Endodermal cell (in vitro differentiated cells): ENCODE measurements at regions not wholly inside any gene's neighbourhood (a gene's known extent, or its start where the extent isn't known, plus 50 kb on each side); places are given as distances from the start of the nearest gene placed in this dataset.
"Not testable (repeated sequence)": the region's sequence is repeated elsewhere in the genome, so short reads cannot be mapped to it uniquely, and the experiment has no call there.

Experiments
- DNase-seq: peaks from one replicate; pipeline ENCODE4 v3.0.0-alpha.2; 2017
- H3K27ac ChIP-seq: 2 replicates; pipeline ENCODE4 v1.5.1; 2013; ENCODE audit warnings: mild to moderate bottlenecking, low read depth, low read length, moderate library complexity
- H3K27me3 ChIP-seq: 2 replicates; pipeline ENCODE4 v1.6.1; 2013; ENCODE audit warnings: mild to moderate bottlenecking, low read length, moderate library complexity; ENCODE audit not compliant: insufficient read depth, control insufficient read depth, poor library complexity, severe bottlenecking
- H3K36me3 ChIP-seq: 2 replicates; pipeline ENCODE4 v1.7.0; 2013; ENCODE audit warnings: mild to moderate bottlenecking, low read length, moderate library complexity; ENCODE audit not compliant: control insufficient read depth, insufficient read depth
- H3K4me1 ChIP-seq: one replicate; pipeline ENCODE4 v1.7.0; 2013; ENCODE audit warnings: low read length; ENCODE audit not compliant: control insufficient read depth, insufficient read depth
- H3K4me3 ChIP-seq: 2 replicates; pipeline ENCODE4 v1.5.1; 2013; ENCODE audit warnings: mild to moderate bottlenecking, low read length, moderate library complexity
- H3K9ac ChIP-seq: 2 replicates; pipeline ENCODE4 v1.6.1; 2013; ENCODE audit warnings: mild to moderate bottlenecking, low read length, moderate library complexity; ENCODE audit not compliant: poor library complexity, severe bottlenecking; ENCODE audit errors: extremely low read depth
- H3K9me3 ChIP-seq: 2 replicates; pipeline ENCODE4 v1.6.1; 2013; ENCODE audit warnings: mild to moderate bottlenecking, low read length, moderate library complexity; ENCODE audit not compliant: control insufficient read depth
- H3K27ac Mint-ChIP-seq: 2 replicates; pipeline ENCODE4 v1.8.0; 2020; ENCODE audit warnings: mixed read lengths
- H3K27me3 Mint-ChIP-seq: 2 replicates; pipeline ENCODE4 v1.8.0; 2021; ENCODE audit warnings: mild to moderate bottlenecking, mixed read lengths; ENCODE audit not compliant: insufficient read depth
- H3K36me3 Mint-ChIP-seq: 2 replicates; pipeline ENCODE4 v1.8.0; 2020; ENCODE audit warnings: low read depth, mixed read lengths
- H3K4me1 Mint-ChIP-seq: 2 replicates; pipeline ENCODE4 v1.8.0; 2020; ENCODE audit warnings: mixed read lengths
- H3K4me3 Mint-ChIP-seq: 2 replicates; pipeline ENCODE4 v1.8.0; 2020; ENCODE audit warnings: mild to moderate bottlenecking, moderate library complexity, mixed read lengths
- H3K9me3 Mint-ChIP-seq: 2 replicates; pipeline ENCODE4 v1.8.0; 2020; ENCODE audit warnings: mild to moderate bottlenecking, mixed read lengths
- WGBS, 2 experiments: methylation state at CpG; one replicate each; pipeline versions ENCODE4 v1.1.5 to v1.1.7; 2013; ENCODE audit warnings: missing lambda C conversion rate in 2 of 2, mixed read lengths in 1 of 2; ENCODE audit not compliant: insufficient coverage in 1 of 2, insufficient read length in 1 of 2; 5-methylcytosine and 5-hydroxymethylcytosine counted together
- TF ChIP-seq, protein P1 (sequence below): fragments of 200-600 bp; sonication (generic); conservative IDR thresholded peaks from 2 replicates; pipeline ENCODE4 v1.5.0; 2021; ENCODE audit warnings: antibody characterized with exemption, mild to moderate bottlenecking

GRCh38 chr5:92222449-92222848, 839.3 kb upstream of the ARRDC3 start:
- Histone ChIP-seq H3K9ac (no peak overlapping the region), H3K9me3 (peaks cover 16% of the 10 kb centered on the region), H3K4me3 (no peak overlapping the region), H3K36me3 (no peaks in the 10 kb centered on the region), H3K27me3 (no peaks in the 10 kb centered on the region), H3K4me1 (no peaks in the 10 kb centered on the region), H3K27ac (no peak overlapping the region)
- no peaks in the 10 kb centered on the region for H3K4me1 Mint-ChIP-seq
- H3K4me3 Mint-ChIP-seq: no peak overlapping the region
- peaks cover 32% of the 10 kb centered on the region for H3K9me3 Mint-ChIP-seq
- DNase-seq: peak; percentile 61
- no peaks in the 10 kb centered on the region for H3K27me3 Mint-ChIP-seq
- peaks cover 6% of the 10 kb centered on the region for H3K36me3 Mint-ChIP-seq
- TF ChIP-seq, protein P1, sequence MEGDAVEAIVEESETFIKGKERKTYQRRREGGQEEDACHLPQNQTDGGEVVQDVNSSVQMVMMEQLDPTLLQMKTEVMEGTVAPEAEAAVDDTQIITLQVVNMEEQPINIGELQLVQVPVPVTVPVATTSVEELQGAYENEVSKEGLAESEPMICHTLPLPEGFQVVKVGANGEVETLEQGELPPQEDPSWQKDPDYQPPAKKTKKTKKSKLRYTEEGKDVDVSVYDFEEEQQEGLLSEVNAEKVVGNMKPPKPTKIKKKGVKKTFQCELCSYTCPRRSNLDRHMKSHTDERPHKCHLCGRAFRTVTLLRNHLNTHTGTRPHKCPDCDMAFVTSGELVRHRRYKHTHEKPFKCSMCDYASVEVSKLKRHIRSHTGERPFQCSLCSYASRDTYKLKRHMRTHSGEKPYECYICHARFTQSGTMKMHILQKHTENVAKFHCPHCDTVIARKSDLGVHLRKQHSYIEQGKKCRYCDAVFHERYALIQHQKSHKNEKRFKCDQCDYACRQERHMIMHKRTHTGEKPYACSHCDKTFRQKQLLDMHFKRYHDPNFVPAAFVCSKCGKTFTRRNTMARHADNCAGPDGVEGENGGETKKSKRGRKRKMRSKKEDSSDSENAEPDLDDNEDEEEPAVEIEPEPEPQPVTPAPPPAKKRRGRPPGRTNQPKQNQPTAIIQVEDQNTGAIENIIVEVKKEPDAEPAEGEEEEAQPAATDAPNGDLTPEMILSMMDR: peak; percentile 73
- H3K27ac Mint-ChIP-seq: no peak overlapping the region
- WGBS, 2 experiments: 88% methylated on average over 1 of the region's 1 CpG; no CpG with 5 or more reads in 1 of the 2 experiments

DNA sequence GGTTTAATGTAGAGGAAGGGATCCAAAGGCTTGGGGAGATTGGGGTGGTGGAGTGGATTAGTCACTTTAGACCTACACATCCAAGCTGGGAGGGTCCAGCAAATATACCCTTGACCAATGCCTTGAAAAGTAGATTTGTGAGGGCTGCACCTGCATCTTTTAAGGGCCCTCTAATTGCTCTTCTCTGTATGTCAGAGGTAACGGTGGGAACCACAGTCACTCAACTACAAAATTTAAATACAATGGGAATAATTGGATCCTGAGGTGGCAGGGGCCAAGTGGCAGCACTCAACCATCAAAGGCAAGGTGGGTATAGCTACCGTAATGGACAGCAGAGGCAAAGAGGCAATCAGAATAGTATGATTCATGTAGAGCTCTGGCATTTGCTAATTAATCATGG, 833.7 kb upstream of the ARRDC3 start:
- H3K36me3 ChIP-seq, H3K4me1 ChIP-seq, H3K27ac Mint-ChIP-seq, H3K27me3 Mint-ChIP-seq, H3K4me3 ChIP-seq, H3K4me3 Mint-ChIP-seq, DNase-seq, H3K27ac ChIP-seq, H3K27me3 ChIP-seq, H3K4me1 Mint-ChIP-seq, H3K9ac ChIP-seq: not testable (repeated sequence)
- H3K9me3 ChIP-seq: peaks cover 30% of the 10 kb centered on the region
- WGBS, 2 experiments: 85% methylated on average over 2 of the region's 2 CpGs; no CpG with 5 or more reads in 1 of the 2 experiments
- H3K9me3 Mint-ChIP-seq: peaks cover 42% of the 10 kb centered on the region
- H3K36me3 Mint-ChIP-seq: peaks cover 11% of the 10 kb centered on the region

DNA sequence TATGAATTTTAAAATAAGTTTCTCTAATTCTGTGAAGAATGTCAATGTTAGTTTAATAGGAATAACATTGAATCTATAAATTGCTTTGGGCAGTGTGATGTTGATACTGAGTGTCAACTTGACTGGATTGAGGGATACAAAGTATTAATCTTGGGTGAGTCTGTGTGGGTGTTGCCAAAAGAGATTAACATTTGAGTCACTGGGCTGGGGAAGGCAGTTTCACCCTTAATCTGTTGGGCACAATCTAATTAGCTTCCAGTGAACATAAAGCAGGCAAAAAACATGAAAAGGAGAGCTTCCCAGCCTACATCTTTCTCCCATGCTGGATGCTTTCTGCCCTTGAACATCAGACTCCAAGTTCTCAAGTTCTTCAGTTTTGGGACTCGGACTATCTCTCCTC, 832.0 kb upstream of the ARRDC3 start:
- TF ChIP-seq, protein P1: no peak
- 91% methylated on average over 1 of the region's 1 CpG; no CpG with 5 or more reads in 1 of the 2 experiments for WGBS, 2 experiments
- Mint-ChIP-seq H3K4me1 (no peaks in the 10 kb centered on the region), H3K4me3 (no peak overlapping the region), H3K27me3 (no peaks in the 10 kb centered on the region), H3K27ac (no peak overlapping the region), H3K36me3 (peaks cover 11% of the 10 kb centered on the region), H3K9me3 (peaks cover 53% of the 10 kb centered on the region)
- Histone ChIP-seq H3K9me3 (peaks cover 33% of the 10 kb centered on the region), H3K27ac (no peak overlapping the region), H3K36me3 (no peaks in the 10 kb centered on the region), H3K4me3 (no peak overlapping the region), H3K27me3 (no peaks in the 10 kb centered on the region), H3K9ac (no peak overlapping the region), H3K4me1 (no peaks in the 10 kb centered on the region)
- no peak for DNase-seq

DNA sequence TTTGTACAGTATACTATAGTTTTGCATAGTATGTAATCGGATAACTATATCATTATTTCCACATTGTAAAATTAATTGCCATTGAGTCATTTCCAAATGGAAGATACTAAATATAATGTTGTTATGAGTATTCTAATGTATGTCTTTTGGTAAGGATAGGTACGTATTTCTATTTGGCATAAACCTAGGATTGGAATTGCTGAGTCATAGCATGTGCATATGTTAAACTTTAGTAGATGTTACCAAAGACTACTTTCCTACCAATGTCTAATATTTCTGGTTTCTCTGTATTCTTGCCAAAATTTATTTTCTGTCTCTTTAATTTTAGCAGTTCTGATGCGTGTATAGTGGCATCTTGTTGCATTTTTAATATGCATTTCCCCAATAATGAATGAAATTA, 825.1 kb upstream of the ARRDC3 start:
- whole genome bisulfite sequencing, 2 experiments: 89 to 100% methylated on average over 1 to 2 of the region's 3 CpGs
- Mint-ChIP-seq H3K27me3 (no peaks in the 10 kb centered on the region), H3K27ac (no peak overlapping the region), H3K4me1 (peaks cover 4% of the 10 kb centered on the region), H3K9me3 (peaks cover 31% of the 10 kb centered on the region), H3K4me3 (no peak overlapping the region), H3K36me3 (peaks cover 8% of the 10 kb centered on the region)
- Histone ChIP-seq H3K27me3 (no peaks in the 10 kb centered on the region), H3K9me3 (peaks cover 15% of the 10 kb centered on the region), H3K9ac (no peak overlapping the region), H3K27ac (no peak overlapping the region), H3K4me3 (no peak overlapping the region), H3K36me3 (no peaks in the 10 kb centered on the region), H3K4me1 (no peaks in the 10 kb centered on the region)
- DNase-seq: no peak
- TF ChIP-seq, protein P1: no peak
